NB4 (cell line): ENCODE measurements at regions not wholly inside any gene's neighbourhood (a gene's known extent, or its start where the extent isn't known, plus 50 kb on each side); places are given as distances from the start of the nearest gene placed in this dataset.

Experiments used
- TF ChIP-seq, protein P1 (sequence below): IDR thresholded peaks from one replicate; pipeline ENCODE4 v1.5.1; 2012; ENCODE audit warnings: low read depth, low read length
- TF ChIP-seq, protein P2 (sequence below): IDR thresholded peaks from 2 replicates; pipeline ENCODE4 v1.6.1; 2011; ENCODE audit warnings: low read depth, low read length

DNA sequence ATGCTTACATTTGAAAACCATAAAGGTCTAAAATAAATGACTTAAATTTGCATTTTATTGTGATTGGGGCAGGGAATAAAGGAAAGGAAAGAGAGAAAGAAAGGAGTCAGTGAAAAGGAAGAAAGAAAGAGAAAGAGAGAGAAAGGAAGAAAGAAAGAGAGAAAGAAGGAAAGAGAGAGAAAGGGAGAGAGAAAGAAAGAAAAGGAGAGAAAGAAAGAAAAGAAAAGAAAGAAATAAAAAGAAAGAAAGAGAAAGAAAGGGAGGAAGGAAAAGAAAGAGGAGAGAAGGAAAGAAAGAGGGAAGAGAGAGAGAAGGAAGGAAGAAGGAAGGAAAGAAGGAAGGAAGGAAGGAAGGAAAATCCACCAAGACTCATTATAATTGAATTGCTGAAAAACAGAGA is 222.8 kb downstream of the RMST start:
- TF ChIP-seq, protein P1, sequence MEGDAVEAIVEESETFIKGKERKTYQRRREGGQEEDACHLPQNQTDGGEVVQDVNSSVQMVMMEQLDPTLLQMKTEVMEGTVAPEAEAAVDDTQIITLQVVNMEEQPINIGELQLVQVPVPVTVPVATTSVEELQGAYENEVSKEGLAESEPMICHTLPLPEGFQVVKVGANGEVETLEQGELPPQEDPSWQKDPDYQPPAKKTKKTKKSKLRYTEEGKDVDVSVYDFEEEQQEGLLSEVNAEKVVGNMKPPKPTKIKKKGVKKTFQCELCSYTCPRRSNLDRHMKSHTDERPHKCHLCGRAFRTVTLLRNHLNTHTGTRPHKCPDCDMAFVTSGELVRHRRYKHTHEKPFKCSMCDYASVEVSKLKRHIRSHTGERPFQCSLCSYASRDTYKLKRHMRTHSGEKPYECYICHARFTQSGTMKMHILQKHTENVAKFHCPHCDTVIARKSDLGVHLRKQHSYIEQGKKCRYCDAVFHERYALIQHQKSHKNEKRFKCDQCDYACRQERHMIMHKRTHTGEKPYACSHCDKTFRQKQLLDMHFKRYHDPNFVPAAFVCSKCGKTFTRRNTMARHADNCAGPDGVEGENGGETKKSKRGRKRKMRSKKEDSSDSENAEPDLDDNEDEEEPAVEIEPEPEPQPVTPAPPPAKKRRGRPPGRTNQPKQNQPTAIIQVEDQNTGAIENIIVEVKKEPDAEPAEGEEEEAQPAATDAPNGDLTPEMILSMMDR: no peak
- TF ChIP-seq, protein P2, sequence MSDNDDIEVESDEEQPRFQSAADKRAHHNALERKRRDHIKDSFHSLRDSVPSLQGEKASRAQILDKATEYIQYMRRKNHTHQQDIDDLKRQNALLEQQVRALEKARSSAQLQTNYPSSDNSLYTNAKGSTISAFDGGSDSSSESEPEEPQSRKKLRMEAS: no peak
